Neutrophil (primary cell): ENCODE measurements at regions not wholly inside any gene's neighbourhood (a gene's known extent, or its start where the extent isn't known, plus 50 kb on each side); places are given as distances from the start of the nearest gene placed in this dataset.

Experiments
- H3K27ac ChIP-seq: fragments of 200-600 bp; sonication (generic); 2 replicates; pipeline ENCODE4 v1.5.1; 2016; ENCODE audit warnings: mild to moderate bottlenecking, moderate library complexity
- H3K27me3 ChIP-seq: fragments of 200-600 bp; sonication (generic); 2 replicates; pipeline ENCODE4 v1.6.0; 2016; ENCODE audit warnings: mild to moderate bottlenecking
- H3K36me3 ChIP-seq: fragments of 200-600 bp; sonication (generic); 2 replicates; pipeline ENCODE4 v1.5.1; 2017
- H3K4me1 ChIP-seq, 2 experiments: fragments of 200-600 bp in 1 of 2; sonication (generic) in 1 of 2; 1 replicate in 1 of 2; 2 replicates in 1 of 2; pipeline versions ENCODE4 v1.5.1 to v1.6.1; 2013 to 2016; ENCODE audit warnings: low read depth in 1 of 2, low read length in 1 of 2, mild to moderate bottlenecking in 1 of 2, moderate library complexity in 1 of 2; ENCODE audit not compliant: control insufficient read depth in 1 of 2, insufficient read depth in 1 of 2
- H3K4me3 ChIP-seq, 2 experiments: fragments of 200-600 bp in 1 of 2; sonication (generic) in 1 of 2; 1 replicate in 1 of 2; 2 replicates in 1 of 2; pipeline ENCODE4 v1.5.1; 2013 to 2016; ENCODE audit warnings: low read depth in 1 of 2, low read length in 1 of 2, mild to moderate bottlenecking in 1 of 2, moderate library complexity in 1 of 2
- H3K9me3 ChIP-seq: fragments of 200-600 bp; sonication (generic); 2 replicates; pipeline ENCODE4 v1.5.1; 2016
- TF ChIP-seq, protein P1 (sequence below): fragments of 200-600 bp; sonication (generic); IDR thresholded peaks from 2 replicates; pipeline ENCODE4 v1.5.1; 2016; ENCODE audit warnings: antibody characterized with exemption

DNA sequence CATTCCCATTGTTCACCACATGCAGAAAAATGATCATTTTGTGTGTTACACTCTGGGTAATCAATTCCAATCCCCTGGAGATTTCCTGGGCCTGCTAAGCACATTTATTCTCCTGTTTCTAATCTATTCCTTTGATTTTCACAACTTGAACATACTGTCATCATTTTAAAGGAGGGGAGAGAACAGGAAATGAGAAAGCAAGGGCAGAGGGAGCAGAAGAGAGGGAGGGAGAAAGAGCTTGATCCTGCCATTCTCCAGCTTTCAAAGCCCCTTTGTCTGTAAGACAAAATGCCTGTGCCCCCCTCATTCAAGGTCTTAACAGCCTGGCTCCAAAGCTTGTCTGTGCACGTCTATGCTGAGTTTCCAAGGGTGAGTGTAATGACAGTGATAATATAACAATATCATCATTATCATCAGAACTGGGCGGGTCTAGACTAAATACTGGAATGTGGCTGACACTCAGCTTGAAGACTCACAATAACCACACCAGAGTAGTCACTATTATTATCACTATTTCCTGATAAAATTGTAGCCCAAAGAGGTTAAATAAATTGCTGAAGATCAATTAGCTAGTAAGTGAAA is 164.4 kb upstream of the KLHL29 start:
- no peaks in the 10 kb centered on the region for H3K27me3 ChIP-seq
- TF ChIP-seq, protein P1, sequence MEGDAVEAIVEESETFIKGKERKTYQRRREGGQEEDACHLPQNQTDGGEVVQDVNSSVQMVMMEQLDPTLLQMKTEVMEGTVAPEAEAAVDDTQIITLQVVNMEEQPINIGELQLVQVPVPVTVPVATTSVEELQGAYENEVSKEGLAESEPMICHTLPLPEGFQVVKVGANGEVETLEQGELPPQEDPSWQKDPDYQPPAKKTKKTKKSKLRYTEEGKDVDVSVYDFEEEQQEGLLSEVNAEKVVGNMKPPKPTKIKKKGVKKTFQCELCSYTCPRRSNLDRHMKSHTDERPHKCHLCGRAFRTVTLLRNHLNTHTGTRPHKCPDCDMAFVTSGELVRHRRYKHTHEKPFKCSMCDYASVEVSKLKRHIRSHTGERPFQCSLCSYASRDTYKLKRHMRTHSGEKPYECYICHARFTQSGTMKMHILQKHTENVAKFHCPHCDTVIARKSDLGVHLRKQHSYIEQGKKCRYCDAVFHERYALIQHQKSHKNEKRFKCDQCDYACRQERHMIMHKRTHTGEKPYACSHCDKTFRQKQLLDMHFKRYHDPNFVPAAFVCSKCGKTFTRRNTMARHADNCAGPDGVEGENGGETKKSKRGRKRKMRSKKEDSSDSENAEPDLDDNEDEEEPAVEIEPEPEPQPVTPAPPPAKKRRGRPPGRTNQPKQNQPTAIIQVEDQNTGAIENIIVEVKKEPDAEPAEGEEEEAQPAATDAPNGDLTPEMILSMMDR: no peak
- H3K4me1 ChIP-seq: no peaks in the 10 kb centered on the region

DNA sequence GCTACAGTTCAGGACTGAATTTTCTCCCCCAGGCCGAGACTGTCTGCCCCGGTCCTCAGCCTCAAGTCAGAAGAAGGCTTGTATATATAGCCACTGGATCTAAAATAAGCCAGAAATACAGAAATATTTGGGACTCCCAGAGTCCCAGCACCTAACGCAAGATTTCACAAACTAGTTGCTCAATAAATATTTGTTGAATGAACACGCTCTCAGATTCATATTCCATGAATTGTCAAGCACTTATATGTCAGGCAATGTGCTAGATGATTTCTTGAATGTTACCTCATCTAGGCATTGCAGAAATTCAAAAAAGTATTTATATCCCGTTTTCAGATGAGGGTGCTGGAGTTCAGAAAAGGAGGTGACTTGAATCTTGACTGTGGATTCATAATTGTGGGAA is 163.7 kb upstream of the KLHL29 start:
- no peaks in the 10 kb centered on the region for H3K9me3 ChIP-seq
- H3K36me3 ChIP-seq: no peaks in the 10 kb centered on the region
- no peak overlapping the region for H3K27ac ChIP-seq
- no peaks in the 10 kb centered on the region for H3K27me3 ChIP-seq
- no peaks in the 10 kb centered on the region for H3K4me1 ChIP-seq
- no peak overlapping the region for H3K4me3 ChIP-seq
- TF ChIP-seq, protein P1: no peak

More for the DNA sequence above, 164.4 kb upstream of the KLHL29 start:
- H3K27ac ChIP-seq: no peak overlapping the region
- H3K9me3 ChIP-seq: no peaks in the 10 kb centered on the region
- no peak overlapping the region for H3K4me3 ChIP-seq
- no peaks in the 10 kb centered on the region for H3K36me3 ChIP-seq

DNA sequence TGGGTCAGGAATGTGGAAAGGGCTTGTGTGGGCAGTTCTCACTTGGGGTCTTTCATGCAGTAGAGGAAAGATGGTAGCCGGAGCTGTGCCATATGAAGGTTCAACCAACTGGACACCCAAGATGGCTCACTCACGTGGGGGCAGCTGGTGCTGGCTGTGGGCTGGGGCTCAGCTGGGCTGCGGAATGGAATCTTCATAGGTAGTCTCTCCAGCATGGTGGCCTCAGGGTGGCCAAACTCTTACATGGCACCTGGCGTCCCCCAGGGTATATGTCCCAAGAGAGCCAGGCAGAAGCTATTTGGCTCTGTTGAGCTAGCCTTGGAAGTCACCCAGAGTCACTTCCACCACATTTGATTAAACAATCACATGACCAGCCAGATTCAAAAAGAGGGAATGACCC is 163.1 kb upstream of the KLHL29 start:
- TF ChIP-seq, protein P1: no peak
- Histone ChIP-seq H3K4me3 (no peak overlapping the region), H3K9me3 (no peaks in the 10 kb centered on the region), H3K27ac (no peak overlapping the region), H3K27me3 (no peaks in the 10 kb centered on the region), H3K4me1 (no peaks in the 10 kb centered on the region), H3K36me3 (no peaks in the 10 kb centered on the region)

DNA sequence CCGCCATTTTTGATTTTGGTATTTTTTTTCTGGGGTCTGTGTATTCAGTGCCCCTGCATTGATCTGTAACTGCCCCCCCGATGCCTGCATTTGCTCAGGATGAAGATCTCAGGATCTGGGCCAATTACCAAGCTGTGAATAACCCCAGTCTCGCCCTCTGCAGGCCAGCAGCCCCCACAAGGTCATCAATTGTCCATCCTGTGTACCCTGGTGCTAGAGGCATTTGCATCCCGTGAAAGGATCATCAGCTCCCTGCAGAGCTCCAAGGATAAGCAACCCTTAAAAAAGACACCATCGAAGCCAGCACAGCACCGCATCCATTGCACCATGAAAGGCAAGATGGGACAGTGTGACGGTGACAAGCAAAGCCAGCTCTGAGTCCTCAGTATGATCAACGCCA is 154.1 kb upstream of the KLHL29 start:
- no peak overlapping the region for H3K27ac ChIP-seq
- no peaks in the 10 kb centered on the region for H3K36me3 ChIP-seq
- H3K27me3 ChIP-seq: no peaks in the 10 kb centered on the region
- H3K4me3 ChIP-seq: no peak overlapping the region
- TF ChIP-seq, protein P1: no peak
- no peaks in the 10 kb centered on the region for H3K4me1 ChIP-seq
- no peaks in the 10 kb centered on the region for H3K9me3 ChIP-seq

DNA sequence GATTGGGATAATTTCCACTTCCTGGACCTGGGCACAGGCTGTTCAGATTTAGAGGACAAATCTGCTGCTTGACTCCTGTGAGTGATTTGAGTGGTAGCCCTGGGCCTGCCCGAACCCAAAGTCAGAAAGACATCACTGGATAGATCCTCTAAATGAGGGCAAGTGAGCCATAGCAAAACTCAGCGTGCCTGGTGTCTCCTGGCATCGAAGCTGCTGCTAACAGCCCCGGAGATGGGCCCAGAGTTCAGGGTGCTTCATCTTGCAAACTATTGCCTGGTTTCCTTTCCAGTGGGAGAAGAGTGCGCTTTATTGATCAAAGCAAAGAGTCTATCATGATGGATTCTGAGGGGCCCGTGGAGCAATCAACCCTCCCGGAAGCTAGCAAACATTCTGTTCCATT is 153.1 kb upstream of the KLHL29 start:
- Histone ChIP-seq H3K27me3 (no peaks in the 10 kb centered on the region), H3K9me3 (no peaks in the 10 kb centered on the region), H3K36me3 (no peaks in the 10 kb centered on the region), H3K27ac (no peak overlapping the region), H3K4me1 (no peaks in the 10 kb centered on the region), H3K4me3 (no peak overlapping the region)
- TF ChIP-seq, protein P1: no peak

DNA sequence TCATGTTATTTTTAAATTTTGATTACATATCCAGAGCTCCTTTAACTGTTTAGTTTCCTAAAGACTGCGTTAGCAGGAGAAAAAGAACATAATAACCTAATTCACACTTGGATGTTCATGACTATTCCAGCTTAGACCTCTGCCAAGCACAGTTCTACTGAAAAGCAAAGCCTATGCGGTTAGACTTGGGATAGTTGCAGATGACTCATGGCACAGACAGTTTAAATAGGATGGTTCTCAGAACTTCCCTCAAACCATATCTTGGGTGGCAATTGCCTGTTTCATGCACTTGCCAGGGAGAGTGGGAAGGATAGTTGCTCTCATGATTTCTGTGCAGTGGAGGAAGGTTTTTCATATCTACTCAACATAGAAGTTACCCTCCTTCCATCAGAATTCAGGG is 149.7 kb upstream of the KLHL29 start:
- H3K27ac ChIP-seq: no peak overlapping the region
- TF ChIP-seq, protein P1: no peak
- H3K27me3 ChIP-seq: no peaks in the 10 kb centered on the region
- no peak overlapping the region for H3K4me3 ChIP-seq
- H3K36me3 ChIP-seq: no peaks in the 10 kb centered on the region
- H3K9me3 ChIP-seq: no peaks in the 10 kb centered on the region
- no peaks in the 10 kb centered on the region for H3K4me1 ChIP-seq
